NCI-H128 (cell line): ENCODE measurements at regions not wholly inside any gene's neighbourhood (a gene's known extent, or its start where the extent isn't known, plus 50 kb on each side); places are given as distances from the start of the nearest gene placed in this dataset.
"Not testable (repeated sequence)": the region's sequence is repeated elsewhere in the genome, so short reads cannot be mapped to it uniquely, and the experiment has no call there.

Source experiments
- DNase-seq: peaks from one replicate; lab custom pipeline; 2025; ENCODE audit not compliant: unreplicated experiment; lab: John Stamatoyannopoulos, UW

DNA sequence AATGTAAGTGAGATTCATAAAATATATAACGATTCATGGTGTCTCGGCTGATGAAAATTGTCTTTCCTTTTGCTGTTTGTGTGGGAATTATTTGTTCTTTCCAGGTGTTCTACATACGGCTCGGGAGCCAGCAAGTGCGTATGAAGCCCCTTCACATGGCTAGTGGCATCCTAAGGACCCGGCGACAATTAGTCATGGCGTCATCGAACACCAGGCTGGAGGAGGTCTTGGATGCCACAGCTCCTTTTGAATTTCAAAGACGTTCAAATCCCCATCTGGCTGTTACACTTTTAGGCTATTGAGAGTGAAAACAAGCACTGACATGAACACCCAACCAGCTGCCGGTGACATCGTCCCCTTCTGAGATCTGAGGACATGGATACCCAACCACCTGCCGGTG is 397.7 kb upstream of the TNRC6C start:
- DNase-seq, result no peak

DNA sequence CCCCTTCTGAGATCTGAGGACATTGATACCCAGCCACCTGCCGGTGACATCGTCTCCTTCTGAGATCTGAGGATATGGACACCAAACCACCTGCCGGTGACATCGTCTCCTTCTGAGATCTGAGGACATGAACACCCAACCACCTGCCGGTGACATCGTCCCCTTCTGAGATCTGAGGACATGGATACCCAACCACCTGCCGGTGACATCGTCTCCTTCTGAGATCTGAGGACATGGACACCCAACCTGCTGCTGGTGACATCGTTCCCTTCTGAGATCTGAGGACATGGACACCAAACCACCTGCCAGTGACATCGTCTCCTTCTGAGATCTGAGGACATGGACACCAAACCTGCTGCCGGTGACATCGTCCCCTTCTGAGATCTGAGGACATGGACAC is 396.1 kb upstream of the TNRC6C start:
- not testable (repeated sequence) for DNase-seq

DNA sequence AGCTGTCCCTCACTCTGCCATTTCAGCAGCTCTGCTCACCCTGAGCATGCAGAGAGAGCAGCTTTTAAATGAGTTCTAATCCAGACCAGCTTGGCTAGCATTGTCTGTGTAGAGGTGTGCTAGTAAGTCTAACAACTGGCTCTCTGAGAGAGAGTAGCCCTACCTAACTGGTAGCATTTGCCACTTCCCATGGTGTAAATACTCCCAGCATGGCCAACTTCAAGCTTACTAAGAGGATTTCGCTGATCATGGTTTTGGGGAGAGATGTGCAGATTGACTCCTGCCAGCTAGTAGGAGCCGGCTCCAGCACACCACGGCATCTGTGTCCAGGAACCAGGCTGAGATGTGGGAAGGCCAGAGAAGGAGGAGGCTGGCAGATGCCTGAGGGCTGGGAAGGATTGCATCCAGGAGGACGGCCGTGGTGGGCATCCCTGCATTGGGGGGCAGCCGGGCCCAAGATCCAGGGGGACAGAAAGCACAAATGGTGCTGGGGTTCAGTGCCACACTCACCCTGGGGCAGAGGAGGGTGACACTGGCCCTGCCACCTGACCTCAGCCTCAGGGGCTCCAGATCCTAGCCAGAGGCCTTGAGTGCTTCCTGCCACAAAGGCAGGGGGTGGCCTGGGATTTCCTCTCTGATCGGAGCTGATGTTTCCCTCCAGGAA is 394.9 kb upstream of the TNRC6C start:
- DNase-seq, result no peak

DNA sequence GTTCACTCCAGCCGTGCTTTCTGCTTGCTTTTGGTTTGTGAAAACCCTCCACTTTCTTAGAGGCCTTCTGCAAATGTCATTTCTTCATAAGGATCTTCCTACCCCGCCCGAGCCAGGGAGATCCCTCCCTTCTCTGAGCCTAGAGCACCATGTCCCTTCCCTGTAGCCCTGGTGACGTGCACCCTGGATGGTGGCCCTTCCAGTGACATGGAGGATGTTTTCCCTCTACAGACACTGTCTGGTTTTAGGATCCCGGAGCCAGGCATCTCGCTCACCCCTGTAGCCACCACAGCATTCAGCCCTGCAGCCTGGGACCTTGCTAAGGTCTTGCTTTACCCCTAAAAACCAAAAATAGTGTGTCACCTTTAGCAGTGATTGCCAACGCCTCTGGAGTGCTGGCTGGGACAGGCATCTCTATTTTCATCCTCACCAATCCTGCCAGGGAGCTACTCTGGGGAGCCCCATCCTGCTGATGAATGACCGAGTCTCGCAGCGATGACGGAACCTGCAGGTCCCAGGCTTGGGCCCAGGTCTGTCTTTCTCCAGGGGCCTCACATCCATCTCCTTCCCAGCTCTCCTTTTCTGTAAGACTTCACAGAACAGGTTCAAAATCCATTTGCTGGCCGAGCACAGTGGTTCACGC is 394.1 kb upstream of the TNRC6C start:
- DNase-seq, result no peak

DNA sequence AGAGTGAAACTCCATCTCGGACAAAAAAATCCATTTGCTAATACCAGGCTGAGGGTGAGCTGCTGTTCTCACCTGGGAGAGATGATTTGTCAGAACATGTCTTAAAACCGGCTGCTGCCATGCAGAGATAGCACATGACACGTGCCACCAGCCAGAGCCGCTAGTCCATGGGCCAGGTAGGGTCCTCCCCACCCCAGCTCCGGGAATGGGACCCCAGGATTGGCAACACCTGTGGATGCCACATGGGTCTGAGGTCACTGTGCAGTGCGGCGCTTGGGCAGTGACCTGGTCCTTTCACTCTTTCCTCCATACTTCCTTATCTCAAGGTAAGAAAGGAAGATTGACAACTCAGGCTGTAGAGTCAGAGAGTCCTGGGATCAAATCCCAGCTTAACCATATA is 393.3 kb upstream of the TNRC6C start:
- DNase-seq, result no peak

DNA sequence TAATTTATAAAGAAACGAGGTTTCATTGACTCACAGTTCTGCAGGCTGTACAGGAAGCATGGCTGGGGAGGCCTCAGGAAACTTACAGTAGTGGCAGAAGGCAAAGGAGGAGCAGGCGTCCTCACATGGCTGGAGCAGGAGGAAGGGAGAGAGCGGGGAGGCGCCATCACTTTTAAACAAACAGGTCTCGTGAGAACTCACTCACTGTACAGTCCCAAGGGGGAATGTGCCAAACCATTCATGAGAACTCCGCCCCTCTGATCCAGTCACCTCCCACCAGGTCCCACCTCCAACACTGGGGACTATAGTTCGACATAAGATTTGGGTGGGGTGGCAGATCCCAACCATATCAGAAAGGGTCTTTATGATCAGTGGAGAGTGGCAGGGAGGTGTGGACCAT is 392.4 kb upstream of the TNRC6C start:
- no peak for DNase-seq

DNA sequence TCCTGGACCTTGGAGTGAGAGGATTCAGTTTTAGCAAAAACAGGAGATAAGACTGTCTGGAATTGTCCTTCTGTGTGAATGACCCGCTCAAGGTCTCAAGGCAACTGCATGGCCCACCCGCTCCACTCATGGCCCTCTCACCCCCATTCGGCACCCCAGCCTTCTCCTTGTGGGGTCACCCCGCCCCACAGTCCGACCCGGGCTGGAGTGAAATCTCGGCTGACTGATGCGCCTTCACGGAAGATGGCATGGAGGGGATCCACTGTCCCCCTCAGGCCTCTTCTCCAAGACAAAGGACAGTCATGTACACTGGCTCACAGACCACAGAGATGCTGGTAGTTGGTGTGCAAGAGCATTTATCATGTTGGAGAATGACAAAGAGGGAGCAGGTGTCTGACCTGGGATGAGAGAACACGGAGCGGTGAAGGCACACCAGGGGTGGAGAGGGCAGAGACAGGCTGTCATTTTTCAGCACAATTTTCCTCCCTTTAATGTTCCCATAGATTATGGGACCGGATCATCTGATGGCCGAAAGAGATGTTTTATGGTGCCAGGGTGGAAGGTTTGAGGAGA is 391.9 kb upstream of the TNRC6C start:
- DNase-seq, result no peak

DNA sequence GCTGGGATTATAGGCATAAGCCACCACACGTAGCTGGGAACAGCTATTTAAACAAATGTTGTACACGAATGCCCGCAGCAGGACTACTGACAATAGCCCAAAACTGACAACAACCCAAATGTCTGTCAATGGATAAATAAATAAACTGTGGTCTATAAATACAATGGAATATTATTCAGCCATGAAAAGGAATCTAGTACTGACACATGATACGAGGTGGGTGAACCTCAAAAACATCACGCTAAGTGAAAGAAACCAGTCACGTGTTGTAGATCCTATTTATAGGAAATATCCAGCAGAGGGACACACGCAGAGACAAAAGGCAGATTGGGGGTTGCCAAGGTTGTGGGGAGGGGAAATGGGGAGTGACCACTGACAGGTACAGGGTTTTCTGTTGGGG is 390.0 kb upstream of the TNRC6C start:
- no peak for DNase-seq

DNA sequence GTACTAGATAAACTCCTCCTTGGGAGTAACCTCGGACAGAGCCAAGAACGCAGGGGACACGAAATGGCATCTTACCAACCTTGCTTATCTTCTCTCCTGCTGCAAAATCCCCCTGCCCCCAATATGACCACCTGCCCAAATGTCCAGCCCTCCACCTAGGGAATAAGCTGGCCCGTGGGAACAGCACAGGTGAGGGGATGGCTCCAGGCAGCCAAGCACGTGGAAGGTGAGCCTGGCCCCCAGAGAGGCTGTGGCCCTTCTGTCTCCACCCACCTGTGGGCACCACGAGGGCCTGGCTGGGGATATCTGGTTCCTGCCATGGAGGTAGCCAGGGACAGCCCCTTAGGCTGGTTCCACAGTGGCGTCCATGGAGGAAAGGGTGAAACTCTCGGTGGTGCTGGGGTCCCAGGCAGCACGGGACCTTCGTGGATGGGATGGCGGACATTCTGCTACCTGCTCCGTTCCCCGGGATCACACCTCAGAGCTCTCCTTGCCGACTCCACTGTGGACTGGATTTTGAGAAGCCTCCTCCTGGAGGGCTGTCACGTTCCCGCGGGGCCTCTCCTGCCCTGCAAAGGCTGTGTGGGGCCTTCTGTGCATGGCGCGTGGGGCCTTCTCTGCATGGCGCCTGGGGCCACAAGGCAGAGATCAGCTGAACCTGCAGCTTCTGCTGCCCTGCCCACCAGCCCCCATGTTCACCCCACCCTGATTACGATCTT is 388.5 kb upstream of the TNRC6C start:
- DNase-seq, result no peak

DNA sequence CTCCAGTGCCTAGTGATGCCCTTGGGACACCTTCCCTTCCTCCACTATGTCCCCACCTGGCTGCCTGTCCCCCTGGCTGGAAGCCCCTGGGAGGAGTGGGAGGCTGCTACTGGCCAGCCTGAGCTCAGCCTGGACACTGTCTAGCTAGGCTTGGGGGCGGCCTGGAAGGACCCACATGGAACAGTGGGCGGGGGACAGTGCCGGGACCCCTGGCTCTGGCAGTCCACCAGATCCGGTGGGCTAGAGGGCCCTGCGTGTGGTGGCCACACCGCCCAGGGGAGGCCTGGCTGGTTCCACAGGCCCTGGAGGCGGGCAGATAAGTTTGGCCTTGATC is 388.0 kb upstream of the TNRC6C start:
- DNase-seq, result no peak

DNA sequence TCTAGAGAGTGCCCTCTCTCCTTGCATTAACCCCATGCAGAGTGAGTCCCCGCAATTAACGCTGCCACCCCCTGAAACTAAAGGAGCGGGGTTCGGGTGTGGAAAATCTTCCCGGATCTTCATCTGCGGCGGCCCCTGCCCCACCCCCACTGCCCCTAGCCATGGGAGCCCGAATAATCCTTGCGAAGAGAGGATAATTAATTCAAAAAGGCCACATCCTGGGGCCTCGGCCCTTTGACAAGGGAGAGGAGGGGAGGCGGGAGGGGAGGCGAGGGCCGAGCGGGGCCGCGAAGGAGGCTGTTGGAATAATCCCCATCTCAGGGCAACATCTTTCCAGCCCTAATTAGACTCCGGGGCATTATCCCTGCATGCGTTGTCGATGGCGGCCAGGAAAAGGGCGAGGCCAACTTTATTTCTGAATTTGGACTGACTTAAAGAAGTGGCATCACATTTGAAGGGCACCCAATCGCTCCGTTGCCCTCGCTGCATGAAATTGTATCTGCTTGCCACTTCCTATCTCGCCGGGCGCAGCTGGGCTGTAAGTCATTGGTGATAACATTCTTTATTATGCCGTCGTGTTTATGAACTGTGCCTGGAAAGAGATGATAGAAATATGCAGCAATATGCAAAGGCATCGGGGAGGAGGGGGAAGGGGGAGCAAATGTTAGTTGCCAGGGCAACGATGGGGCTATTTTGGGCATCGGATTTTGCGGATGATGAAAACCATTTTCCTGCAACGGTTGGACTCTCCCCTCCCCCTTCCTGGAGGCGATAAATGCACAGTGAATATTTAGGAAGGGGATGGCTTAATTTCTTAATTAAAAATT is 387.1 kb upstream of the TNRC6C start:
- DNase-seq, result no peak

DNA sequence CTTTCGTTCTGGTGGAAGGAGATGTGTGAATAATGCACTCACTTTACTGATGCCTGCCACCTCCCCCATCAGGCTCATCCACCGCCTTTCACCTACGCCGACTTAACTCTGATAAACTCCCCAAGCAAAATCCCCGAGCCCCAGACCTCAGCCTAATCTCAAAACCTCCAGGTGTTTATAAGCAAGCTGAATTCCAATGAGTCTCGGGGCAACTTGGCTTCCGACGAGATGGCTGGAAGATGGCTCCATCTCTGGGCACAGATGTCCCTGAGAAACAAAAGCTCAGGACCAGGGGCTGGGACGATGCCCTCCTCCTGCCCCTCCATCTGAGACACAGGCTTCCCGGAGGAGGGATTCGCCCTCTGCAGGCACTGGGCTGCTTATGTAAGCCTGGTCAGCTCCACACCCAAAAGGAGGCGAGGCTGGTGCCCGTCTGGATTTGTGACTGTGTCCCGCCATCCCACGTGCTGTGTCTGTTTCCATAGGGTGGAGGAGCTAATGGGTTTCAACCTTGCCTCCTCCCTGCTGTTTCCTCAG is 386.4 kb upstream of the TNRC6C start:
- no peak for DNase-seq

DNA sequence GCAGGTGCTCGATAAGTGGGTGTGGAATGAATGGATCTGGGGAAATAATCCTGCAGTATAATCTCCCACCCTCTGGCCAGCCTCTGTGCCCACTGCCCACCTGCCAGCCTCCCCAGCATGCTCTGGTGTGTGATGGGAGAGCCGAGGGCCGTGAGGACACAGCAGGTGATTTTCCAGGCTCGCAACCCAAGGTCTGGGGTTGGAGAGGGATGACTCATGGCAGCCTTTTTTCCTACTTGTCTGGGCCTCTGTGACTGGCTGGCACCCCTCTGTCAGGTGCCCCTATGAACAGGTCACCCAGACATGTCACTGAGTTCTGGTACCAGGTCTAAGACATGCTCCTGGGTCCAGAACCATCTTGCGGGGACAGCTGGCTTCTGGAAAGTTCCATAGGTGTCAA is 385.7 kb upstream of the TNRC6C start:
- no peak for DNase-seq

DNA sequence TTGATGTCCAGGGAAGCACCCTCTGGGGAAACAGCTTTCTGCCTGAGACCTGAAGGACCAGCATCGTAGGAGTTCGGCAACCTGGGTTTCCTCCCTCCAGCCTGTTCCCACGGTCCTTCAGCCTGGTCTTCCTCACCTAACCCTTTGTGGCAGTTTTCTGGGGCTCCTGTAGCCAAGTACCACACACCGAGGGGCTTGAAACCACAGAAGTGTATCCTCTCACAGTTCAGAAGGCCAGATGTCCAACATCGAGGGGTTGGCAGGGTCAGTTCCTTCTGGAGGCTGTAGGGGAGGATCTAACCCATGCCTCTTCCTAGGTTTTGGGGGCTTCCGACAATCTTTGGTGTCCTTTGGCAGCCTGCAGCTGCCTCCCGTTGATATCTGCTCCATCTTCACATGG is 381.0 kb upstream of the TNRC6C start:
- no peak for DNase-seq

DNA sequence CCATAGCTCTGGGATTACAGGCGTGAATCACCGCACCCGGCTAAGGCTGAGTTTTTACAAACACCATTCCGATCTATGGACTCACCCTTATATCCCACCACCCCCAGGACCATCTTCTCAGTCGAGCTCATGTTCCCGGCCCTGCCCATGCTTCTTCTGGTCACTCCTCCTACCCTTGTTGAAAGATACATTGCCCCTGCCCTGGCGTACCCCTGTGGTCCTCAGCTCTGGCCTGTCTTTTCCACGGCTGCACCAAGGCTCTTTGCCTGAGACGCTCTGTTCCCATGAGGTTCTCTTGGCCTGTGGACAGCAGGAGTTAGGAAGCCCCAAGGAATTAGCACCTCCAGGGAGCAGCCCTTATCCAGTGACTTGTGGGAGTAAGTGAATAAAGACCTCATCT is 379.4 kb upstream of the TNRC6C start:
- DNase-seq, result no peak

DNA sequence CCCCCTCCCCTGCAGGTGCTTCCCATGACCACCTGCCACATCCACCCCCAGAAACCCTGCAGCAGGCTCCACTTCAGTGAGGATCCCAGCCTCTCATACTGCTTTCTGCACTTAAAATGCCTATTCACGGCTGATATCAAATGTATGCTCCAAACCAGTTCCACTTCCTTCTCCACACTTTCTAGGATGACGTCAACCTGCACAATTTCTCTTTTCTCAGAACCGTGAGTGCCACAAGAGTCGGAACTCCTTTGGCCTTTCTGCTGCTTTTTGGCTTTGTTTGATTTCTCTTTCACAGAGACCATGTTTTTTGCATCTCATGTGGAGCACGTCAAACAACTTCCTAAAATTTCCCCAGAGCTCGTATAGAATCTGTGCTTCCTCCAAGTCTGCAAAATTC is 378.8 kb upstream of the TNRC6C start:
- no peak for DNase-seq

DNA sequence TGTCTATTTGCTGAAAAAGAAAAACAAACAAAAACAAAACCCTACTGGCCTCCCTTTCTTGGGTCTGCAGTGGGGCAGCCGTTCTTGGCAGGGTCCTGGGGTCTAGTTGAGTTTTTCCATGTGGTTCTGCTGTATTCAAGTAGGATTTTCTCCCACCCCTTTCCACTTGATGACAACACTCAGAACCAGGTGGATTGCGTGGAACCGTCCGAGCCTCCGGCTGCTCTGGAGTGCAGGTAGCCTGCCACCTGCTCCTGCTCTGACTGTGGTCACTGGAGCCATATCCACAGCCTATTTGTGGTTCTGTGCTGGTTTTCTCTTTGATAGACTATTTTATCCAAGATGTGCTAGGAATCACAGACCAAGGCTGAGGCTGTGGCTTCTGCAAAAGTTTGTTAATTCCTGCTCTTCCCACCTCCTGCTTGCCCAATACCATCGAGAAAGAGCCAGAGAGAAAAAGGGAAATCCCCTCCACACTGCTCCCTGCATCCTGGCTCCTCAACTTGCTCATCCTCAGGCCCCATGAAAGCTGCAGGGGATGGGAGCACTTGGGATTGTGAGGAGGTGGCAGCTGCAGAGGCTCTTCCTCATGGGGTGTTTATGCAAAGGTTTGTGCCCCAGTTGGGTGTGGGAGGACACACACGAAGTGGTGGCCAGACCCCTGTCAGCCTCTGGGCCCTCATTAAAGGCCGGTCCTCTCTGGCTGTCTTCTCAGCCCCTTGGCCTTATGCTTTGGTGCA is 377.8 kb upstream of the TNRC6C start:
- no peak for DNase-seq

DNA sequence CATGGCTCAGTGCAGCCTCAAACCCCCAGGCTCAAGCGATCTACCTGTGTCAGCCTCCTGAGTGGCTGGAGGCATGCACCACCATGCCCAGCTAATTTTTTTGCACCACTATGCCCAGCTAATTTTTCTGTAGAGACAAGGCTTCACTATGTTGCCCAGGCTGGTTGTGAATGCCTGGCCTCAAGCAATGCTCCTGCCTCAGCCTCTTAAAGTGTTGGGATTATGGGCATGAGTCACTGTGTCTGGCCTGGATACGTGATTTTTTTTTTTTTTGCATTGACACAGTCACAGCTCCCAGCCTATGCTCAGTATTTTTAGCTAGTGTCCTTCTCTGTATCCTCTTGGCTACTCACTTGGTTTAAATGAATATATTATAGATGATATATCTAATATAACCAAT is 377.0 kb upstream of the TNRC6C start:
- DNase-seq, result no peak

DNA sequence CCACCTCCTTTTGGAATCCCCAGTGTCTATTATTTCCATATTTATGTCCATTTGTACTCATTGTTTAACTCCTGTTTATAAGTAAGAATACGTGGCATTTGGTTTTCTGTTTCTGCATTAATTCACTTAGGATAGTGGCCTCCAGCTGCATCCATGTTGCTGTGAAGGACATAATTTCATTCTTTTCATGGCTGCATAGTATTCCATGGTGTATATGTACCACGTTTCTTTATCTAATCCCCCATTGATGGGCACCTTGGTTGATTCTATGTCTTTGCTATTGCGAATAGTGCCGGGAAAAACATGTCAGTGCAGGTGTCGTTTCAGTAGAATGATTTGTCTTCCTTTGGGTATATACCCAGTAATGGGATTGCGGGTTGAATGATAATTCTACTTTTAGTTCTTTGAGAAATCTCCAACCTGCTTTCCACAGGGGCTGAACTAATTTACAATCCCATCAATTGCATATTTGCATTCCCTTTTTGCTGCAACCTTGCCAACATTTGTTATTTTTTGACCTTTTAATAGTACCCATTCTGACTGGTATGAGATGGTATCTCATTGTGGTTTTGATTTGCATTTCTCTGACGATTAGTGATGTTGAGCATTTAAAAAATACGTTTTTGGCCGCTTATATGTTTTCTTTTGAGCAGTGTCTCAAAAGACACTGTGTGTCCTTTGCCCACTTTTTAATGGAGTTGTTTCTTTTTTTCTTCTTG is 373.2 kb upstream of the TNRC6C start:
- no peak for DNase-seq
